ENCODE measurements at regions not wholly inside any gene's neighbourhood (a gene's known extent, or its start where the extent isn't known, plus 50 kb on each side); places are given as distances from the start of the nearest gene placed in this dataset.

DNA sequence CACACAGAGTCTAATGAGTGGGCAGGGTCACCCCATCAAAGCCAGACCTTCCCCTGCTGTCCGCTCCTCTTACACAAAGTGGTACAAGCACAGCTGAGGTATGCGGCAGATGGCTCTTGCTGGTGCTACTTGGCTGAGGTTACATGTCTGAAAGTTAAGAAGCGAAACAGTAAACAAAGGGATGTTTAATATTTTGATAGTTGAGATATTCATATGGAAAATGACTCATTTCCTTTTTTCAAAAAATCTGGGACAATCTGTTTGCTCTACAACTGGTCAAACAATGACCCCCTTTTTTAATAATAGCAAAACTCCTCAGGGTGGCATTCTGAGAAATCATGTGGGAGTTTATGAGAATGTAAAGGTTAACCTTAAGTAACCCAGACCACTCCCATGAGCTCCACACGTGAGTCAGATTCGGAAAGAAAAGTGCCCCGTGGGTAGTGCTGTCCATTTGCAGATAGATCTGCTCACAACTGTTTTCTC is 245.3 kb downstream of the TBXT start:
- Histone ChIP-seq H3K4me2 (ENCODE audit: insufficient read depth, low read length) (no peak overlapping the region), H3K27me3 (ENCODE audit: control insufficient read depth in 2 of 2, insufficient read depth in 2 of 2, low read length in 2 of 2) (no peaks in the 10 kb centered on the region), H4K20me1 (replicated peaks; ENCODE audit: control insufficient read depth, extremely low read depth, insufficient read depth, low read length) (no peaks in the 10 kb centered on the region), H3K79me2 (ENCODE audit: control insufficient read depth, insufficient read depth, low read length) (no peaks in the 10 kb centered on the region), H3K36me3 (ENCODE audit: control insufficient read depth in 2 of 2, extremely low read depth in 1 of 2, insufficient read depth in 2 of 2, low read length in 2 of 2) (no peaks in the 10 kb centered on the region), H3K27ac (ENCODE audit: insufficient read depth, low read depth, low read length) (no peak overlapping the region), H3K4me3 (replicated peaks in 1 of 3; ENCODE audit: insufficient read depth in 1 of 3, low read depth in 1 of 3, low read length in 3 of 3) (no peak overlapping the region), H3K4me1 (ENCODE audit: control insufficient read depth, extremely low read depth, insufficient read depth, low read length) (no peaks in the 10 kb centered on the region), H2AFZ (ENCODE audit: low read depth, low read length) (no peak overlapping the region), H3K9me1 (replicated peaks; ENCODE audit: control insufficient read depth, extremely low read depth, insufficient read depth, low read length) (no peaks in the 10 kb centered on the region), H3K9ac (replicated peaks; ENCODE audit: extremely low read depth, insufficient read depth, low read length) (no peak overlapping the region), H3K9me3 (replicated peaks; ENCODE audit: control insufficient read depth, insufficient read depth, low read length) (no peaks in the 10 kb centered on the region)
- FAIRE-seq (no peak), DNase-seq (ENCODE audit: low read depth, low spot score) (no peak)
- no TSS peak for BruUV-seq (replicated peaks)
- ChIA-PET CTCF (no interaction called here), POLR2A (no interaction called here)
- dilution Hi-C loops (cut with MboI; ENCODE audit: extremely low pct_ligation_motif_present, low sequenced_read_pairs): no loop called here
- intact Hi-C loops (cut with micrococcal nuclease): no loop called here
- no peak for TF ChIP-seq FOS (IDR thresholded peaks at IDR 0.05; ENCODE audit: borderline replicate concordance, insufficient read depth, low read length)

DNA sequence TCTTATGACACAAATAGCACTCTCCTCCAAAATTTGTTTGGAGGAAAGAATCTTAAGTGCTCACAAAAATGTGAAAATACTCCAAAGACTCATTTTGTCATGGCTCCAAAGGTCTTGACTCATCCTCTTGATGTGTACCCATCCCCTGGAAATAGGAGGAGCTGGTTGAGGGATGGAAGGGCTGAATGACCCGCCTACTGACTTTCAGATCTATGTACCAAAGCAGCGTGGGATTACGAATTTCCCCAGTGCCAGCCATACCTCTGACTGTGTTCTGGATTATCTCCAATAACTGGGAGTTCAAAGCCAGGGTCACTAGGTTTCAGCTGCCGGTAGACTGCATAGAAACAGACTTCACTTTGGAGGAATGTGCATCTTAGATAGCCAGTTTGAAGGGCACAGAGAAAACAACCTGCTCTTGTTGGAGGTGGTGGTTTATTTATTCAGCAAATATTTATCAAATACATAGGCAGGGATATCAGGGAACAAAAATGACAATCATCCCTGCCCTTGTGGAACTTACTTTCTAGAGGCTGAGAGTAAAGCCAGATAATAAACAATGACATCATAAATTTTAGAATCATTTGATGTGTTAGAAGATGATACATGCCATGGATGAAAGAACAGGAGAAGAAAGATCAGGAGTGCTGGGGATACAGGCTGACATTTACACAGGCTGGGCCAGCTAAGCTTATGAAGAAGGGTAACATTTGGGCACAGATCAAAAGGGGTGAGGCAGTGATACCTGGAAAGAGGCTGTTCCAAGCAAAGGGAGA is 246.6 kb downstream of the TBXT start:
- H3K4me2 ChIP-seq (ENCODE audit: insufficient read depth, low read length): no peak overlapping the region
- no peaks in the 10 kb centered on the region for H3K36me3 ChIP-seq (ENCODE audit: control insufficient read depth in 2 of 2, extremely low read depth in 1 of 2, insufficient read depth in 2 of 2, low read length in 2 of 2)
- no peak overlapping the region for H3K9ac ChIP-seq (replicated peaks; ENCODE audit: extremely low read depth, insufficient read depth, low read length)
- no peak overlapping the region for H3K4me3 ChIP-seq (replicated peaks in 1 of 3; ENCODE audit: insufficient read depth in 1 of 3, low read depth in 1 of 3, low read length in 3 of 3)
- TF ChIP-seq JUN (IDR thresholded peaks at IDR 0.05; ENCODE audit: borderline replicate concordance, insufficient read depth, insufficient read length, low read depth) (no peak), CTCF (IDR thresholded peaks at IDR 0.05; ENCODE audit: extremely low read depth in 1 of 2, insufficient read depth in 1 of 2, low read depth in 1 of 2, low read length in 2 of 2) (no peak), POLR2A (IDR thresholded peaks at IDR 0.05; ENCODE audit: low read depth, low read length) (no peak), GATA2 (IDR thresholded peaks at IDR 0.05; ENCODE audit: insufficient read depth, insufficient read length, low read depth, low read length) (no peak), MAX (IDR thresholded peaks at IDR 0.05; ENCODE audit: insufficient read depth, insufficient read length) (no peak)
- H3K4me1 ChIP-seq (ENCODE audit: control insufficient read depth, extremely low read depth, insufficient read depth, low read length): no peaks in the 10 kb centered on the region
- no peaks in the 10 kb centered on the region for H3K9me1 ChIP-seq (replicated peaks; ENCODE audit: control insufficient read depth, extremely low read depth, insufficient read depth, low read length)
- no peaks in the 10 kb centered on the region for H4K20me1 ChIP-seq (replicated peaks; ENCODE audit: control insufficient read depth, extremely low read depth, insufficient read depth, low read length)
- intact Hi-C loops (cut with micrococcal nuclease): no loop called here
- DNase-seq (ENCODE audit: low read depth, low spot score) (no peak), FAIRE-seq (no peak)
- no peak overlapping the region for H3K27ac ChIP-seq (ENCODE audit: insufficient read depth, low read depth, low read length)
- POLR2A ChIA-PET: no interaction called here
- dilution Hi-C loops (cut with MboI; ENCODE audit: extremely low pct_ligation_motif_present, low sequenced_read_pairs): no loop called here
- CTCF ChIA-PET: no interaction called here
- BruUV-seq (replicated peaks): no TSS peak
- no peaks in the 10 kb centered on the region for H3K79me2 ChIP-seq (ENCODE audit: control insufficient read depth, insufficient read depth, low read length)
- H3K9me3 ChIP-seq (replicated peaks; ENCODE audit: control insufficient read depth, insufficient read depth, low read length): no peaks in the 10 kb centered on the region
- no peaks in the 10 kb centered on the region for H3K27me3 ChIP-seq (ENCODE audit: control insufficient read depth in 2 of 2, insufficient read depth in 2 of 2, low read length in 2 of 2)
- no peak overlapping the region for H2AFZ ChIP-seq (ENCODE audit: low read depth, low read length)

All from endothelial cell of umbilical vein (primary cell).